GM21825 (cell line): ENCODE measurements at regions not wholly inside any gene's neighbourhood (a gene's known extent, or its start where the extent isn't known, plus 50 kb on each side); places are given as distances from the start of the nearest gene placed in this dataset.

Source experiments
- ATAC-seq: cut with Tn5 transposase; IDR thresholded peaks from one replicate; pipeline ENCODE4 v1.9.1; 2021; ENCODE audit warnings: mild to moderate bottlenecking, moderate library complexity; ENCODE audit not compliant: unreplicated experiment

DNA sequence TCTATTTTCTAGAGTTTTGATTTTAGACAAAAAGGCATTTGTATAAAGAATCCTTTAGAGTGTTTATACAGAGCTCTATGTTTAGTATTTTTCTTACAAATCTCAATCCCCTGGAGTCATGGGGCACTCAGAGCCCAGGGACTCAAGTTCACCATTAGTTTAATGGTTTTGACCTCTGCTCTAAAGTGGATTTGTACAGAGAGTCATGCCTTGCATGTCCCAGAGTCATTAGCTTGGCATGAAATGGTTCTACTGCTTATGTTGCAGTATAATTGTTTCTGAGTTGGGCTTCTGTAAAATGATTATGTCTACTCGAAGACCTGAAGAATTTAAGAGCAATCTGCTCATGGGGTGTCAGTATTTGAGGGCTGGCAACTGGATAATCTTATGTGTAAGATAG, 406.2 kb downstream of the DLEU7 start:
- ATAC-seq, result no peak

GRCh38 chr13:50438351-50438750, 405.1 kb downstream of the DLEU7 start:
- ATAC-seq, result no peak

DNA sequence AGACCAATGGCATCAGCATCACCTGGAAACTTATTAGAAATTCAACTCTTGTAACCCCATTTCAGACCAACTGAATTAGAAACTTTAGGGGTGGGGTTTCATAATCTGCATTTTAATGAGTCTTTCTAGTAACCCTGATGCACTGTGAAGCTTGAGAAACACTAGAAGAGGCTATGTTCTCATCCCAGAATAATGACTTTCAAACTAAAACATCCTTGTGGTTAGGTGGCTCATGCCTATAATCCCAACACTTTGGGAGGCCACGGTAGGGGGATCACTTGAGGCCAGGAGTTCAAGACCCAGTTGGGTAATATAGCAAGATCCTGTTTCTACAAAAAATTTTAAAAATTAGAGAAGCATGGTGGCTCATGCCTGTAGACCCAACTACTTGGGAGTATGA, 402.4 kb downstream of the DLEU7 start:
- ATAC-seq, result no peak

GRCh38 chr13:50444726-50445125, 398.8 kb downstream of the DLEU7 start:
- ATAC-seq, result no peak

DNA sequence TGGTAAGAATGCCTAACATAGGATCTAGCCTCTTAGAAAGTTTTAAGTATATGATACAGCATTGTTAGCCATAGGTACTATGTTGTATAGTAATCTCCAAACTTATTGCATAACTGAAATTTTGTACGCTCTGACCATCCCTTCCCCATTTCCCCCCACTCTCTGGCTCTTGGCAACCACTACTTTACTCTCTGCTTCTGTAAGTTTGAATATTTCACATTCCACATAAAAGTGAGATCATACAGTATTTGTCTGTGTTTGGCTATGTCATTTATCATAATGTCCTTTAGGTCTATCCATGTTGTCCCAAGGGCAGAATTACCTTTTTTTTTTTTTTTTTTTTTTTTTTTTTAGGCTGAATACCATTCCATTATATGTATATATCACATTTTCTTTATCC, 396.9 kb downstream of the DLEU7 start:
- no peak for ATAC-seq

DNA sequence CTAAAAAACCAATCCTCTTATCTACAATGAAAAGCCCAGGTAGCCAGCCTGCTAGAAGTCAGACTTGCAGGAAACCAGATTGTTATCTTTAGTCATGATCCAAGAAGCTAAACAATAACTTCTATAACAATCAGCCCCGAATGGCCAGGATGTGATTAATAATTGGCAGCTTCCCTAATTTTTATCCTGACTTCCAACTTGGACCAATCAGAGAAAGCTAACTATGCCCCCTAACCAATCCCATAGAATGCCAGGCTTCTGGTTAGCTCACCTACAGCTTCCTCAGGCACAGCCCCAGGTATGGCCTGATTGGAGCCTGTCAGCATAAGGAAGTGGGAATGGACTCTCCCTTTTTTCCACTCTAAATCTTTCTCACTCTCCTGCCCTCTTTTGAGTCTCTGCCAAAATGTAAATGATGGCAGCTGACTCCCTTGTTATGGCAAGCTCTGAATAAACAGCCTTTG, 394.9 kb downstream of the DLEU7 start:
- ATAC-seq, result no peak

GRCh38 chr13:50449465-50449864, 394.0 kb downstream of the DLEU7 start:
- no peak for ATAC-seq

DNA sequence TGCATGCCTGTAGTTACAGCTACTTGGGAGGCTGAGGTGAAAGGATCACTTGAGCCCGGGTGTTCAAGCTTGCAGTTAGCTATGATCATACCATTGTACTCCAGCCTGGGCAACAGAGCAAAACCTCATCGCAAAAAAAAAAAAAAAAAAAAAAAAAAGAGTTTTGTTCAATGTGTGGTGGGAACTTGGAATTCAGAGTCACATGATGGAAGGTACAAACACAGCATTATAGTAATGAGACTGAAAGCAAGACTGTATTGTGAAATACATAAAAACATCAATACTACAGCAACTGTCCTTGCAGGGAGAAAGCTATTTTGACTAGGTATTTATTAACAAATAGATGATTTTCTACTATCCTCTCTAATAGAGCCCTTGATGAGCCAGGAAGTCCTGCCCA, 393.2 kb downstream of the DLEU7 start:
- no peak for ATAC-seq

DNA sequence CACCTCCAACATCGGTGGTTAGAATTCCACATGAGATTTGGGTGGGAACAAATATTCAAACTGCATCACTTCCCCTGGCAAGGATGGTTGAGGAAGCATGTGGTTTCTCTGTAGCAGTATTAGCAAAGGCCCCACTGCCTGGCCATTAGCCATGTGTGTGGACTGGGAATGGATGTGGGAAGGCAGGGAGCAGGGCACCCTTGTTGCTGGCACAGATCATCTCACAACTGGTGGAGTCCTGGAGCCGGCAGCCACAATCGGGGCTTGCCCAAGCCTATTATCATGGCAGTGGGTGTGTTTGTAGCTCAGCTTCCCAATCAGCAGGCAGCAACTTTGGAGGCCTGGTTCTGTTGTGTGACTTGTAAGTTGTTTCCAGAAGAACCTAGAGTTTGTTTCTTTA, 391.9 kb downstream of the DLEU7 start:
- ATAC-seq, result no peak

GRCh38 chr13:50452028-50452427, 391.5 kb downstream of the DLEU7 start:
- no peak for ATAC-seq

DNA sequence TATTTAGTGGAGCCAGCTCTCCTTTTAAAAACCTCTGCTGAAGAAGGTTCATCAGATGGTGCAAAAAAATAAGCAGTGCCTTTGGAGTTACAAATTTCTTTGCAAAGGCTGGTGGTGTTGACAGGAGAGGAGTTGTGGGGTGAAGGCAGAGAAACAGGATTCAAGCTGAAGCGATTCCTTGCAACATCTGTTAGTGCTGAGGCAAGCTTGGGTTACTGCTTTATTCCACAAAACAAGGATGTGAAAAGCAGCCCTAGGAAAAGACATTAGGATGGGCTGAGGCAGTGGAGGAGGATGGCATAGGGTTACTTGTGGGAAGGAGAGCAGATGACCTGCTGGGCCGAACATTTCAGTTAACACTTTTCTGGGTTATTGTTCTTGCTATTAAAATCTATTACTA, 390.7 kb downstream of the DLEU7 start:
- no peak for ATAC-seq

- ATAC-seq, result no peak
These were observed 390.3 kb downstream of the DLEU7 start for GRCh38 chr13:50453188-50453587.

DNA sequence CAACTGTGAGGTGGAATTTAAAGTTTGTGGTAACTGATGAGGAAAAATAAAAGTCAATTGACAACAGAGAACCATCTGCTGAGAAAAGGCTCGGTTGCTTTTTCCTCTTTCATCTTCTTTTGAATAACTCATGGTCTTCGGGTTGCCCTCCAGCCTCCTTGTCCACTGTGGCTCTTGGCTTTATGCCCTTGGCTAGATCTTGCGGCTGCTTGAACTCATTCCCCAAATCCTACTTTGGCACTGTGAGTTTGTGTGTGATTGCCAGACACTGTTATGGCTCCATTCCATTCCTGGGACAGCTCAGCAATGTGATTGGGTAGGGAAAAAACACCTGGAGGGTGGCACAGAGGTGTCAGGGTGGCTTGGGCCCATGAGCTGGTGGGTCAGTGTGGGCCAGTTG, 387.4 kb downstream of the DLEU7 start:
- no peak for ATAC-seq

- ATAC-seq, result no peak
These were observed 385.8 kb downstream of the DLEU7 start for GRCh38 chr13:50457415-50458393.

- no peak for ATAC-seq
These were observed 384.4 kb downstream of the DLEU7 start for GRCh38 chr13:50459046-50459445.

DNA sequence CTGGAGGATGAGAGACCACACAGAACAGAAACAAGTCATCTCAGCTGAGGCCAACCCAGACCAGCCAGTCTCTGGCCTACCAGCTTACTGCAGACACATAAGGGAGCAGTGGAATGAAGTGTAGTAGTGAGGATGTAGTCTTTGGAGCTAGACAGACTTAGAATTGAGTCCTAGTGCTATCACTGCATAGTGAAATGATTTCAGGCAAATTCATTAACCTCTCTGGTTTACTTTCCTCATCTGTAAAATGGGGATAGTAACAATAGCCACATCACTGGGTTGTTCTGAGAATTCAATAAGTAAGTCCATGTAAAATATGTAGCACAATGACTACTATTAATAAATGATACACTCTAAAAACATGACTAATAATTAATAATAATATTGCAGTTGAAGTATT, 383.8 kb downstream of the DLEU7 start:
- no peak for ATAC-seq

GRCh38 chr13:50460358-50460757, 383.1 kb downstream of the DLEU7 start:
- no peak for ATAC-seq

DNA sequence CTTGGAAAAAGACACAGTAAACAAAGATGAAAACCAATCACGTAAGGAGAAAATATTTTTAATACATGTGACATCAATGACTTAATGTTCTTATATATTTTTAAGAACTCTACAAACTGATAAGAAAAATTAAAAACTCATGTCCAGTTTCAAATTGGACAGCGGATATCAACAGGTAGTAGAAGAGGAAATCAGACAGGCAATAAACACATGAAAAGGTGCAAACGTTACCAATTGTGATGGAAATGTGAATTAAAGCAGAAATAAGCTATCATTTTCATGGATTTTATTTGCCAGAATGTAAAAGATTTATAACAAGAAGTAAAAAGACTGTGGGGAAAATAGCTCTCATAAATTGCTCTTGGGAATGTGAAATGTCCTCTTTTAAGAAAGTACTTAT, 382.3 kb downstream of the DLEU7 start:
- no peak for ATAC-seq

GRCh38 chr13:50463719-50464118, 379.8 kb downstream of the DLEU7 start:
- no peak for ATAC-seq

DNA sequence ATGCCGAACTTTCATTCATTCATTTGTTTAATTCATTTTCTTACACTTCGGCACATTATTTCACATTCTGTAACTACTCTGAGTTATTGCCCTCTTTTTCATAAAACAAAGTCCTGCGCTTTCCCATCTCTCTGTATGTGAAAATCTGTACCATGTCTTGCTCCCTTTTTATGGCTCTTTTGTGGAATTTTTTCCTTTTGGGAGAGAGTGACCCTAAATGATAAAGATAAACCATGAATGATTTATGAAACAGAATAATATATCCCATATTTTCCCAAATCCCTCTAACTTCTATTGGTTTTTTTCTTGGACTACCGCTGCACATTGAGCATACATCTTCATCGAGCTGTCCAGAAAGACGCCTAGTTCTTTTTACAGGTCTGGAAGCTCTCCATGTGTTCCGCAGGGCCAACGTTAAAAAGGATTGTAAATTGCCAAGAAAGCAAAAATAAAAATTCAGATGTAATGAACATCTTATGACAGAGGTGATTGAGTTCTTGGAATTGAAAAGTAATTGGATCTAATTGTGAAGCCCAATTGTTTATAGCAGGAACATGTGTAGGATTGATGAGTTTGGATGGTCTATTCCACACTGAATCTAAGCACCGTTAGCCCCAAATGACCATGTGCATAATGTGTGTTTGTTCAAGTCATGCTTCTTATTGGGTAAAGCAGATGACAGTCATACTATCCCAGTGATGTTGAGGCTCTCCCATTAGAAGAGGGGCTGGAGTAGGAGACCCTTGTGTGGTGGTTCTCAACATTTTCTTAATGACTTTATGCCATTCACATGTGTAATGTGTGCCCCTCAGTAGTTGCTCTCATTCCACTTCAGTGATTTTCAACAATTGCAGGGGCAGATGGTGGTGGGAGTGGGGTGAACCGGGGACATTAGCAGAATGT, 378.9 kb downstream of the DLEU7 start:
- ATAC-seq, result no peak

- no peak for ATAC-seq
These were observed 377.0 kb downstream of the DLEU7 start for GRCh38 chr13:50466456-50466855.
